ENCODE measurements at regions not wholly inside any gene's neighbourhood (a gene's known extent, or its start where the extent isn't known, plus 50 kb on each side); places are given as distances from the start of the nearest gene placed in this dataset.

DNA sequence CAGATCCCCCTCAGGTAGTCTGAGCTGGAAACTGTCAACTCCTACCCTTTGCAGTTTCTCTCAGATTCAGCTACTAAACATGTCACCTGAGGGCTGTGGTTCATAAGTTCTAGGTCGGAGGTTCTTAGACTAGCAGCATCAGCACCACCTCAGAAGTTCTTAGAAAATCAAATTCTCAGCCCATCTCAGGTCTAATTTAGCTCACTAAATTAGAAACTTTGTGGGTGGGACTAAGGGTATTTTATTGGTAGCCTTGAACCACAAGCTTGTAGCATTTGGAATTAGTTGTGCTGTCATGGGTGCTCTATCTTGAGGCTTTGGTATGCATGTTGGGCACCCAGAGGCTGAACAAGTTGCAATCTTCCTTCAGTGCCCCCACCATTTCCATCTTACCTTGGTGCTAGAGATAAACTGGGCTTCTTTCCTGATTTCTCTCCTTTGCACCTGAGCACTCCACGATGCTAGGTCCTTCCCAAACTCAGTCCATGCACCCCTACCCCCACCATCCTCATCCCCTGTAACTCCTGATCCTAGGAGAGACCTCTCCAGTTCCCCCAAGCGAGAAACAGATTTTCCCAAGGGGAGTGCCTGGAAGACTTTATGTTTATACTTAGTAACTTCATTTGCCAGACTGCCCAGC lies 54.2 kb downstream of the S1PR1 start:
- ATAC-seq: no peak

GRCh38 chr1:101291562-101292380 lies 55.0 kb downstream of the S1PR1 start:
- Histone ChIP-seq H3K9me3 (no peaks in the 10 kb centered on the region), H3K4me3 (no peak overlapping the region), H3K27me3 (no peaks in the 10 kb centered on the region), H3K27ac (no peak overlapping the region), H3K4me1 (peaks cover 0 to 9% (median 0%) of the 10 kb centered on the region in 3 donors), H3K36me3 (no peaks in the 10 kb centered on the region)
- TF ChIP-seq POLR2AphosphoS5 (IDR thresholded peaks at IDR 0.05) (no peak), POLR2A (IDR thresholded peaks at IDR 0.05) (no peak), CTCF (IDR thresholded peaks at IDR 0.05) (no peak), EP300 (IDR thresholded peaks at IDR 0.05) (no peak)
- 50 to 82% methylated on average over 1 to 4 of the region's 4 CpGs for WGBS, 2 donors (ENCODE audit: low coverage in 1 of 2)
- no peak for ATAC-seq

More for the DNA sequence above, 54.2 kb downstream of the S1PR1 start:
- no peak overlapping the region for H3K4me3 ChIP-seq
- no peaks in the 10 kb centered on the region for H3K36me3 ChIP-seq
- no peak for TF ChIP-seq POLR2A (IDR thresholded peaks at IDR 0.05)
- TF ChIP-seq POLR2AphosphoS5 (IDR thresholded peaks at IDR 0.05): no peak
- TF ChIP-seq EP300 (IDR thresholded peaks at IDR 0.05): no peak
- TF ChIP-seq CTCF (IDR thresholded peaks at IDR 0.05): no peak
- H3K27ac ChIP-seq: no peak overlapping the region
- H3K27me3 ChIP-seq: no peaks in the 10 kb centered on the region
- no peaks in the 10 kb centered on the region for H3K9me3 ChIP-seq
- H3K4me1 ChIP-seq: peaks cover 0 to 9% (median 0%) of the 10 kb centered on the region in 3 donors
- 44 to 100% methylated on average over 1 to 2 of the region's 3 CpGs for WGBS, 2 donors (ENCODE audit: low coverage in 1 of 2)

- Histone ChIP-seq H3K27ac (no peak overlapping the region), H3K27me3 (no peaks in the 10 kb centered on the region), H3K9me3 (no peaks in the 10 kb centered on the region), H3K4me3 (no peak overlapping the region), H3K4me1 (peaks cover 0 to 3% (median 0%) of the 10 kb centered on the region in 3 donors), H3K36me3 (no peaks in the 10 kb centered on the region)
- 75 to 86% methylated on average over 4 of the region's 4 CpGs for WGBS, 2 donors (ENCODE audit: low coverage in 1 of 2)
- TF ChIP-seq POLR2A (IDR thresholded peaks at IDR 0.05) (no peak), EP300 (IDR thresholded peaks at IDR 0.05) (no peak), CTCF (IDR thresholded peaks at IDR 0.05) (no peak), POLR2AphosphoS5 (IDR thresholded peaks at IDR 0.05) (no peak)
- no peak for ATAC-seq
Observed at GRCh38 chr1:101293461-101294051, 56.7 kb downstream of the S1PR1 start.

- Histone ChIP-seq H3K4me3 (no peak overlapping the region), H3K27me3 (no peaks in the 10 kb centered on the region), H3K9me3 (no peaks in the 10 kb centered on the region), H3K27ac (no peak overlapping the region), H3K4me1 (no peaks in the 10 kb centered on the region), H3K36me3 (no peaks in the 10 kb centered on the region)
- WGBS, 2 donors (ENCODE audit: low coverage in 1 of 2): 70 to 71% methylated on average over 4 of the region's 4 CpGs
- TF ChIP-seq POLR2A (IDR thresholded peaks at IDR 0.05) (no peak), EP300 (IDR thresholded peaks at IDR 0.05) (no peak), POLR2AphosphoS5 (IDR thresholded peaks at IDR 0.05) (no peak), CTCF (IDR thresholded peaks at IDR 0.05) (no peak)
- no peak for ATAC-seq
Observed at GRCh38 chr1:101295209-101295608, 58.4 kb downstream of the S1PR1 start.

Measured in gastroesophageal sphincter (tissue), 4 donors.